ENCODE measurements at regions not wholly inside any gene's neighbourhood (a gene's known extent, or its start where the extent isn't known, plus 50 kb on each side); places are given as distances from the start of the nearest gene placed in this dataset.

DNA sequence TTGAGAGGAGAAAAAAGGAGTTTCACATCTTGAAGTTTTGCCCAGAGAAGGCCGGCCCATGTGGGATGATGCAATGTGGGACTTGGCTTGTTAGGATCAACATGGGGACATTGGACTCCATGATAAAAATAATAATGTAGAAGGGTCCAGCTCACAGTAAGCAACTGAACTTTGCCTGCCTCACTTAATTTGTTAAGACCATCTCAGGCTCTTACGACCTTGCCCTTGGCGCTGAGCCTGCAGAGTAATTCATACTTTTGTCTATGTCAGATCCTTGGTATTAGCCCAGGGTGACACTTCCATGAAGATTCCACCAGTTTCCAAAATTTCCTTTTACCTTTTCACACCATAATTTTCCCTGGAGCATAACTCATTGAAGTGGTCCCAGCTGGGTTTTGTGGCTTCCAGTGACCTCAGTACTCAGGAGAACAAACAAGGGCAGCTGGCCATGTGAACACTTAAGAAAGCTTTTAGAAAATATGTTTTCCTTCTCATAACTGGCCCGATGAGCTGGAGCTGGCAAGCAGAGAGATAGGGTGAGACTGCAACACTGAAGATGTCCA is 315.4 kb upstream of the RASGRP1 start:
- intact Hi-C loops (cut with micrococcal nuclease) = no loop called here

GRCh38 chr15:38882221-38882620 is 317.6 kb upstream of the RASGRP1 start:
- no peaks in the 10 kb centered on the region for H3K9me3 ChIP-seq (replicated peaks in 1 of 2; ENCODE audit: control insufficient read depth in 1 of 2, insufficient read depth in 1 of 2, low read length in 2 of 2)
- Mint-ChIP-seq H3K4me3 (no peak overlapping the region), H3K9me3 (peaks cover 0 to 7% (median 0%) of the 10 kb centered on the region in 7 donors), H3K4me1 (peaks cover 10% of the 10 kb centered on the region), H3K27me3 (ENCODE audit: low read depth in 3 of 3) (peaks cover 1 to 3% (median 2%) of the 10 kb centered on the region in 3 donors), H3K36me3 (no peaks in the 10 kb centered on the region), H3K27ac (no peak overlapping the region)
- WGBS (ENCODE audit: insufficient coverage) = no CpG with 5 or more reads among the region's 3 CpGs
- H3K4me1 ChIP-seq (ENCODE audit: control insufficient read depth in 1 of 2, insufficient read depth in 2 of 2, low read length in 2 of 2) = peaks cover 8 to 11% of the 10 kb centered on the region in 2 donors
- intact Hi-C loops (cut with micrococcal nuclease) = no loop called here
- H3K4me3 ChIP-seq (replicated peaks in 1 of 3; ENCODE audit: low read depth in 2 of 3, low read length in 3 of 3) = no peak overlapping the region
- H3K27ac ChIP-seq (ENCODE audit: low read depth in 1 of 2, low read length in 2 of 2) = no peak overlapping the region
- H2AFZ ChIP-seq (ENCODE audit: insufficient read depth, low read depth, low read length, poor library complexity, severe bottlenecking) = no peak overlapping the region
- no peak overlapping the region for H3K9ac ChIP-seq (ENCODE audit: insufficient read depth, low read length, poor library complexity, severe bottlenecking)
- H4K20me1 ChIP-seq (ENCODE audit: insufficient read depth, low read length) = no peaks in the 10 kb centered on the region
- H3K36me3 ChIP-seq (replicated peaks in 1 of 2; ENCODE audit: control insufficient read depth in 1 of 2, insufficient read depth in 2 of 2, low read length in 2 of 2) = no peaks in the 10 kb centered on the region
- TF ChIP-seq, protein P1, sequence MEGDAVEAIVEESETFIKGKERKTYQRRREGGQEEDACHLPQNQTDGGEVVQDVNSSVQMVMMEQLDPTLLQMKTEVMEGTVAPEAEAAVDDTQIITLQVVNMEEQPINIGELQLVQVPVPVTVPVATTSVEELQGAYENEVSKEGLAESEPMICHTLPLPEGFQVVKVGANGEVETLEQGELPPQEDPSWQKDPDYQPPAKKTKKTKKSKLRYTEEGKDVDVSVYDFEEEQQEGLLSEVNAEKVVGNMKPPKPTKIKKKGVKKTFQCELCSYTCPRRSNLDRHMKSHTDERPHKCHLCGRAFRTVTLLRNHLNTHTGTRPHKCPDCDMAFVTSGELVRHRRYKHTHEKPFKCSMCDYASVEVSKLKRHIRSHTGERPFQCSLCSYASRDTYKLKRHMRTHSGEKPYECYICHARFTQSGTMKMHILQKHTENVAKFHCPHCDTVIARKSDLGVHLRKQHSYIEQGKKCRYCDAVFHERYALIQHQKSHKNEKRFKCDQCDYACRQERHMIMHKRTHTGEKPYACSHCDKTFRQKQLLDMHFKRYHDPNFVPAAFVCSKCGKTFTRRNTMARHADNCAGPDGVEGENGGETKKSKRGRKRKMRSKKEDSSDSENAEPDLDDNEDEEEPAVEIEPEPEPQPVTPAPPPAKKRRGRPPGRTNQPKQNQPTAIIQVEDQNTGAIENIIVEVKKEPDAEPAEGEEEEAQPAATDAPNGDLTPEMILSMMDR (IDR thresholded peaks at IDR 0.05) = no peak
- no peak for DNase-seq
- no peaks in the 10 kb centered on the region for H3K27me3 ChIP-seq (ENCODE audit: control insufficient read depth in 2 of 2, insufficient read depth in 2 of 2, low read length in 2 of 2)
- no peak overlapping the region for H3K4me2 ChIP-seq (replicated peaks; ENCODE audit: extremely low read depth, low read length, poor library complexity, severe bottlenecking)
- H3K79me2 ChIP-seq (ENCODE audit: insufficient read depth, low read length) = no peaks in the 10 kb centered on the region

More for the DNA sequence above, 315.4 kb upstream of the RASGRP1 start:
- Histone ChIP-seq H3K9ac (ENCODE audit: insufficient read depth, low read length, poor library complexity, severe bottlenecking) (no peak overlapping the region), H3K79me2 (ENCODE audit: insufficient read depth, low read length) (no peaks in the 10 kb centered on the region), H4K20me1 (ENCODE audit: insufficient read depth, low read length) (no peaks in the 10 kb centered on the region), H3K9me3 (replicated peaks in 1 of 2; ENCODE audit: control insufficient read depth in 1 of 2, insufficient read depth in 1 of 2, low read length in 2 of 2) (no peaks in the 10 kb centered on the region), H3K36me3 (replicated peaks in 1 of 2; ENCODE audit: control insufficient read depth in 1 of 2, insufficient read depth in 2 of 2, low read length in 2 of 2) (no peaks in the 10 kb centered on the region), H2AFZ (ENCODE audit: insufficient read depth, low read depth, low read length, poor library complexity, severe bottlenecking) (no peak overlapping the region), H3K27ac (ENCODE audit: low read depth in 1 of 2, low read length in 2 of 2) (no peak overlapping the region), H3K4me2 (replicated peaks; ENCODE audit: extremely low read depth, low read length, poor library complexity, severe bottlenecking) (no peak overlapping the region), H3K27me3 (ENCODE audit: control insufficient read depth in 2 of 2, insufficient read depth in 2 of 2, low read length in 2 of 2) (no peaks in the 10 kb centered on the region), H3K4me3 (replicated peaks in 1 of 3; ENCODE audit: low read depth in 2 of 3, low read length in 3 of 3) (no peak overlapping the region), H3K4me1 (ENCODE audit: control insufficient read depth in 1 of 2, insufficient read depth in 2 of 2, low read length in 2 of 2) (no peaks in the 10 kb centered on the region)
- H3K4me3 Mint-ChIP-seq = no peak overlapping the region
- DNase-seq = no peak
- H3K9me3 Mint-ChIP-seq = peaks cover 0 to 7% (median 0%) of the 10 kb centered on the region in 7 donors
- no peaks in the 10 kb centered on the region for H3K36me3 Mint-ChIP-seq
- H3K27ac Mint-ChIP-seq = no peak overlapping the region
- H3K4me1 Mint-ChIP-seq = no peaks in the 10 kb centered on the region
- 86% methylated on average over 4 of the region's 4 CpGs for WGBS (ENCODE audit: insufficient coverage)
- peaks cover 0 to 3% (median 1%) of the 10 kb centered on the region in 3 donors for H3K27me3 Mint-ChIP-seq (ENCODE audit: low read depth in 3 of 3)
- TF ChIP-seq, protein P1 (IDR thresholded peaks at IDR 0.05) = no peak
